Lung (tissue), 11 donors: ENCODE measurements at regions not wholly inside any gene's neighbourhood (a gene's known extent, or its start where the extent isn't known, plus 50 kb on each side); places are given as distances from the start of the nearest gene placed in this dataset.
"Not testable (repeated sequence)": the region's sequence is repeated elsewhere in the genome, so short reads cannot be mapped to it uniquely, and the experiment has no call there.

ENCODE experiments used
- ATAC-seq: fragments of 200-7000 bp; cut with Tn5 transposase; one replicate; pipeline ENCODE4 v1.9.1; 2020; ENCODE audit warnings: moderate number of reproducible peaks; ENCODE audit not compliant: insufficient read depth, low FRiP score
- DNase-seq, 3 donors: peaks; one replicate each; pipeline ENCODE4 v3.0.0-alpha.2; 2013 to 2017
- H3K27ac ChIP-seq, 2 donors: one replicate each; pipeline ENCODE4 v1.5.1; 2013; ENCODE audit warnings: mild to moderate bottlenecking in 2 of 2, moderate library complexity in 2 of 2, control low read depth in 1 of 2, inconsistent platforms in 1 of 2, low read depth in 1 of 2, low read length in 1 of 2
- H3K27me3 ChIP-seq, 3 donors: one replicate each; pipeline ENCODE4 v1.5.1; 2013; ENCODE audit warnings: low read length in 2 of 3; ENCODE audit not compliant: control insufficient read depth in 3 of 3, insufficient read depth in 3 of 3
- H3K36me3 ChIP-seq, 4 donors: one replicate each; pipeline ENCODE4 v1.5.1; 2013; ENCODE audit warnings: low read length in 4 of 4, mild to moderate bottlenecking in 1 of 4, moderate library complexity in 1 of 4; ENCODE audit not compliant: control insufficient read depth in 4 of 4, insufficient read depth in 4 of 4
- H3K4me1 ChIP-seq, 5 donors: one replicate each; pipeline ENCODE4 v1.5.1; 2013; ENCODE audit warnings: low read length in 5 of 5, mild to moderate bottlenecking in 2 of 5, moderate library complexity in 1 of 5; ENCODE audit not compliant: control insufficient read depth in 5 of 5, insufficient read depth in 5 of 5
- H3K4me3 ChIP-seq: one replicate; pipeline ENCODE4 v1.5.1; 2013; ENCODE audit warnings: mild to moderate bottlenecking, control low read depth, moderate library complexity
- H3K9ac ChIP-seq, 2 donors: one replicate each; pipeline ENCODE4 v1.5.1; 2013; ENCODE audit warnings: low read length in 2 of 2, control low read depth in 1 of 2; ENCODE audit not compliant: insufficient read depth in 1 of 2
- H3K9me3 ChIP-seq, 4 donors: one replicate each; pipeline ENCODE4 v1.5.1; 2013; ENCODE audit warnings: low read length in 3 of 4, mild to moderate bottlenecking in 1 of 4, moderate library complexity in 1 of 4; ENCODE audit not compliant: control insufficient read depth in 4 of 4, insufficient read depth in 3 of 4
- CTCF ChIP-seq: IDR thresholded peaks from 2 replicates; pipeline ENCODE4 v1.5.1; 2012; ENCODE audit warnings: mild to moderate bottlenecking; ENCODE audit errors: control extremely low read depth, extremely low read depth
- WGBS, 2 donors: extraction: QIAGEN DNeasy Blood & Tissue Kit; methylation state at CpG; one replicate each; pipeline ENCODE4 v1.1.7; 2013; 5-methylcytosine and 5-hydroxymethylcytosine counted together
- donor health status: control.
- donor health status: control.
- donor health status: Bipolar disorder and iron deficiency.
- donor health status: healthy.
- donor health status: DM: yes; HTN: yes; CAD: no.

DNA sequence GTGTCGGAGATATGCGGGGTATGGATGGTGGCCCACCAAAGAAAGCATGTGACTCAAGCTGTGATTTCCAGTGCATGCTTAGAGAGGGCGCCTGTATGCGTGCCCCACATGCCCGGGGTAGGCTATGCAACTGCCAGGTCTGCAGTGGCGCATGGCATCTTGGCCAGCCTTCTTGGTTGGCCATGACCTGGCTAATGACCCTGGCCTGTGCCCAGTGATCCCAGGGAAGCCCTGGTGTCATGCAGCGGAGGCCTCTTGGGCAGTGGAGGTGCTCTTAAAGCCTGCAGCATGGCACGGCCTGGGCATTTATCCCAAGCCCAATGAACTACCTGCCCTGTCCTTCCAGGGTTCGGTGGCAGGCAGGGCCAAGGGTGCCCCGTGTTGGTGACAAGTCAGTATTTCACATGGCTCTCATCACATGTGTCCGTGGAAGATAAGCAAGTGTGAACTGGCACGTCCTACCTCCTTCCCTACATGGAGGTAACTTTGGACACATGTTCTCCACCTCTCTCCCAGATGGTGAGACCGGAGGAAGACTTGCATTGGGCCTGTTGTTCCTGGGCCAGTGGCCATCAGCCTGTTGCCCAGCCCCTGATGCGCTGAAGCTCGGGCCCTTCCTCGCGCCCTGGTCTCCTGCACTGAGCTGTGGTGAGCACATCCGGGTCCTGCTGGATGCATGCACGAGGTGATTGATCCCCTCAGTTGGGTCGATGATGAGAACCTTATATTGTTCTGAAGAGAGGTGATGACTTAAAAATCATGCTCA lies 192.0 kb downstream of the UBE3A start:
- H3K27ac ChIP-seq, result no peak overlapping the region
- H3K9ac ChIP-seq, result no peak overlapping the region
- no peaks in the 10 kb centered on the region for H3K36me3 ChIP-seq
- WGBS, 2 donors, result 90% methylated on average over 20 of the region's 20 CpGs
- ATAC-seq (no peak), DNase-seq (peak in 1 of 3 donors; percentile 6)
- no peaks in the 10 kb centered on the region for H3K4me1 ChIP-seq
- H3K27me3 ChIP-seq, result no peaks in the 10 kb centered on the region
- H3K4me3 ChIP-seq, result no peak overlapping the region
- H3K9me3 ChIP-seq, result peaks cover 0 to 73% (median 6%) of the 10 kb centered on the region in 4 donors
- no peak for TF ChIP-seq CTCF

DNA sequence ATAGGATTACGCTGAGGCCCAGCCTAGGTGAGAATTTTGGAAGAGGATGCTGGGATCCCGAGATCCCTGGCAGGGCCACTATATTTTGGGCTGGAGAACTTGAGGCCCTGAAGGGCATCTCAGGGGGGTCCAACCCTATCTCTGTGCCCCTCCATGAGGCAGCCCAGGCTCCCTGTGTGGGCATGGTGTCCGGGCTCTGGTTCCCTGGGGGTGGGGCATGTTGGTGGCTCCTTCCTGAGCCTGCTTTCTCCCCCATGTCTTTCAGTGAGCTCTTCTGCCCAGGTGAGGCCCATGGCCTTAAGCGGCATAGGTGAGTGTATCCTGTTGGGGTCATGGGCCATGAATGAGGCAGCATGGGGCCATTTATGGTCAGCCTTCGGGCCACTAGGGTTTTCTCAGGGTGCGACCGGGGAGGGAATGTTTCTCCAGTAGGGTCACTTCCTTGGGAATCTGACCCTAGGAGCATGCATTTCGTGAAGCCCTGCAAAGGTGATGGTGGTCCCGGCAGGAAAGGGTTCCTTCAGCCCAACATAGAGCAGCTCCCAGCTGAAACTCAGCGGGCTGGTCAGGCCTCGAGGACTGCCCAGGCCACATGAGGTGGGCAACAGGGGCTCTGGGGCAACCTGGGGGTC lies 191.3 kb downstream of the UBE3A start:
- no peak overlapping the region for H3K27ac ChIP-seq
- H3K27me3 ChIP-seq, result no peaks in the 10 kb centered on the region
- no peaks in the 10 kb centered on the region for H3K4me1 ChIP-seq
- 88 to 90% methylated on average over 11 of the region's 11 CpGs for whole genome bisulfite sequencing, 2 donors
- no peak overlapping the region for H3K9ac ChIP-seq
- DNase-seq (peak in 1 of 3 donors; percentile 5), ATAC-seq (no peak)
- no peak overlapping the region for H3K4me3 ChIP-seq
- peaks cover 0 to 72% (median 6%) of the 10 kb centered on the region in 4 donors for H3K9me3 ChIP-seq
- no peak for TF ChIP-seq CTCF
- H3K36me3 ChIP-seq, result no peaks in the 10 kb centered on the region

GRCh38 chr15:25248087-25248486 lies 190.7 kb downstream of the UBE3A start:
- peaks cover 0 to 70% (median 6%) of the 10 kb centered on the region in 4 donors for H3K9me3 ChIP-seq
- H3K4me3 ChIP-seq, H3K27me3 ChIP-seq, DNase-seq, H3K9ac ChIP-seq, H3K4me1 ChIP-seq, ATAC-seq, H3K36me3 ChIP-seq, H3K27ac ChIP-seq: not testable (repeated sequence)
- 75 to 79% methylated on average over 3 to 5 of the region's 6 CpGs for WGBS, 2 donors

GRCh38 chr15:25248583-25249235 lies 190.1 kb downstream of the UBE3A start:
- Histone ChIP-seq H3K36me3 (no peaks in the 10 kb centered on the region), H3K9ac (no peak overlapping the region), H3K27ac (no peak overlapping the region), H3K4me3 (no peak overlapping the region), H3K9me3 (peaks cover 0 to 68% (median 6%) of the 10 kb centered on the region in 4 donors), H3K4me1 (no peaks in the 10 kb centered on the region), H3K27me3 (no peaks in the 10 kb centered on the region)
- ATAC-seq, result no peak
- TF ChIP-seq CTCF, result no peak
- WGBS, 2 donors, result 85 to 89% methylated on average over 8 of the region's 8 CpGs
- DNase-seq, result peak in 1 of 3 donors; percentile 7
